Activated CD8-positive, alpha-beta T cell treated with anti-CD3 and anti-CD28 coated beads for 36 hours (primary cell): ENCODE measurements at regions not wholly inside any gene's neighbourhood (a gene's known extent, or its start where the extent isn't known, plus 50 kb on each side); places are given as distances from the start of the nearest gene placed in this dataset.
A peak's percentile ranks its signal among the peaks of the same experiment; 100 is the strongest.

Source experiments
- ATAC-seq: fragments of 200-7000 bp; cut with Tn5 transposase; one replicate; pipeline ENCODE4 v1.10.0; 2021; ENCODE audit warnings: mild to moderate bottlenecking, moderate library complexity
- CTCF ChIA-PET: fragments of 350-600 bp; sonication (Branson Sonifier 250); formaldehyde crosslinking; loops from one replicate; lab custom pipeline; 2021; ENCODE audit warnings: antibody characterized with exemption; lab: Charles Lee
- POLR2A ChIA-PET: fragments of 350-600 bp; sonication (Branson Sonifier 250); formaldehyde crosslinking; loops from one replicate; lab custom pipeline; 2021; ENCODE audit warnings: antibody characterized with exemption; lab: Charles Lee
- DNase-seq: peaks from one replicate; pipeline ENCODE4 v3.0.0-alpha.2; 2020
- H3K27ac Mint-ChIP-seq: one replicate; pipeline ENCODE4 v1.8.0; 2021; ENCODE audit warnings: mild to moderate bottlenecking, mixed read lengths
- H3K27me3 Mint-ChIP-seq: one replicate; pipeline ENCODE4 v1.8.0; 2021; ENCODE audit warnings: mixed read lengths
- H3K36me3 Mint-ChIP-seq: one replicate; pipeline ENCODE4 v1.8.0; 2021; ENCODE audit warnings: low read depth, mixed read lengths
- H3K4me1 Mint-ChIP-seq: one replicate; pipeline ENCODE4 v1.8.0; 2021; ENCODE audit warnings: low read depth, mixed read lengths
- H3K4me3 Mint-ChIP-seq: one replicate; pipeline ENCODE4 v1.8.0; 2021; ENCODE audit warnings: mild to moderate bottlenecking, moderate library complexity, mixed read lengths
- H3K9me3 Mint-ChIP-seq: one replicate; pipeline ENCODE4 v1.8.0; 2021; ENCODE audit warnings: mixed read lengths
- CTCF ChIP-seq: fragments of 200-600 bp; IDR thresholded peaks from one replicate; pipeline ENCODE4 v1.8.0; 2022; ENCODE audit warnings: antibody characterized with exemption, mild to moderate bottlenecking
- intact Hi-C: fragments of 100-400 bp; cut with micrococcal nuclease; formaldehyde crosslinking; loops from one replicate; pipeline ENCODE4 v1.10.0; 2022

GRCh38 chr13:84927442-84928169 lies 871.6 kb downstream of the SLITRK6 start:
- H3K27me3 Mint-ChIP-seq, result no peaks in the 10 kb centered on the region
- H3K4me3 Mint-ChIP-seq, result no peak overlapping the region
- ATAC-seq, result no peak
- H3K4me1 Mint-ChIP-seq, result no peaks in the 10 kb centered on the region
- ChIA-PET POLR2A (no interaction called here), CTCF (no interaction called here)
- DNase-seq, result no peak
- no peaks in the 10 kb centered on the region for H3K9me3 Mint-ChIP-seq
- H3K27ac Mint-ChIP-seq, result no peak overlapping the region
- H3K36me3 Mint-ChIP-seq, result no peaks in the 10 kb centered on the region
- intact Hi-C loops, result no loop called here
- TF ChIP-seq CTCF, result no peak

DNA sequence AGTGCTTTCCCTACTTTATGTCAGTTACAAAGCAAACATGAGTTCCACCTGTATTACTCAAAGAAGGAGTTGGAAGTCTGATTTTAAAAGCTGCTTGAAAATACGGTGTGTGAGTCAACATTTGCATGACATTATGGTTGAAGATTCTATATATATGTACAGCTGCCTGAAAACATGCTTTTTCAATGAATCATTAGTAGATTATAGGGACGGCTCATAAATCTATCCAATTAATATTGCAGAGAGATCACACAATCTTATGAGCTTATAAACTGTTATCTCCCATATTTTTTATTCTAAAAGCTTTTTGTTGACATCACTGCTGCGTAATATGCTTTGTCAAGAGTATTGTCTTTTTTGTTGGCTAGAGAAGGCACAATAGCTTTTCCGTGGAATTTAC lies 873.8 kb downstream of the SLITRK6 start:
- no peak overlapping the region for H3K4me3 Mint-ChIP-seq
- POLR2A ChIA-PET, result no interaction called here

GRCh38 chr13:84923831-84924230 lies 875.4 kb downstream of the SLITRK6 start:
- ATAC-seq (no peak), DNase-seq (no peak)
- H3K27ac Mint-ChIP-seq, result no peak overlapping the region
- intact Hi-C loops, result no loop called here
- no peak for TF ChIP-seq CTCF
- H3K4me1 Mint-ChIP-seq, result no peaks in the 10 kb centered on the region
- H3K36me3 Mint-ChIP-seq, result no peaks in the 10 kb centered on the region
- H3K4me3 Mint-ChIP-seq, result no peak overlapping the region
- ChIA-PET CTCF (no interaction called here), POLR2A (no interaction called here)
- H3K9me3 Mint-ChIP-seq, result no peaks in the 10 kb centered on the region
- H3K27me3 Mint-ChIP-seq, result no peaks in the 10 kb centered on the region

More for the DNA sequence above, 873.8 kb downstream of the SLITRK6 start:
- intact Hi-C loops, result no loop called here
- DNase-seq (no peak), ATAC-seq (no peak)
- no peaks in the 10 kb centered on the region for H3K27me3 Mint-ChIP-seq
- H3K4me1 Mint-ChIP-seq, result no peaks in the 10 kb centered on the region
- H3K36me3 Mint-ChIP-seq, result no peaks in the 10 kb centered on the region
- no peaks in the 10 kb centered on the region for H3K9me3 Mint-ChIP-seq
- CTCF ChIA-PET, result no interaction called here
- no peak for TF ChIP-seq CTCF
- no peak overlapping the region for H3K27ac Mint-ChIP-seq

GRCh38 chr13:84917252-84917878 lies 881.9 kb downstream of the SLITRK6 start:
- intact Hi-C loops, result loop anchor here (5.0 kb wide), 1 partner anchor 890 kb away; no protein-coding TSS in a partner anchor
- Mint-ChIP-seq H3K4me1 (no peaks in the 10 kb centered on the region), H3K9me3 (peaks cover 1% of the 10 kb centered on the region), H3K27me3 (no peaks in the 10 kb centered on the region), H3K27ac (no peak overlapping the region), H3K36me3 (no peaks in the 10 kb centered on the region), H3K4me3 (no peak overlapping the region)
- ATAC-seq, result no peak
- CTCF ChIA-PET, result no interaction called here
- no peak for DNase-seq
- POLR2A ChIA-PET, result no interaction called here
- TF ChIP-seq CTCF, result peak; percentile 45

- Mint-ChIP-seq H3K36me3 (no peaks in the 10 kb centered on the region), H3K9me3 (peaks cover 1% of the 10 kb centered on the region), H3K27ac (no peak overlapping the region), H3K4me1 (no peaks in the 10 kb centered on the region), H3K27me3 (no peaks in the 10 kb centered on the region), H3K4me3 (no peak overlapping the region)
- ATAC-seq, result no peak
- no peak for TF ChIP-seq CTCF
- intact Hi-C loops, result no loop called here
- CTCF ChIA-PET, result interaction anchor here (1.7 kb wide), 1 partner anchor 16 kb away, joined by 3 read pairs; no protein-coding TSS in a partner anchor
- no peak for DNase-seq
- POLR2A ChIA-PET, result no interaction called here
Observed at GRCh38 chr13:84912720-84913119, 886.5 kb downstream of the SLITRK6 start.
